ENCODE measurements at regions not wholly inside any gene's neighbourhood (a gene's known extent, or its start where the extent isn't known, plus 50 kb on each side); places are given as distances from the start of the nearest gene placed in this dataset.

DNA sequence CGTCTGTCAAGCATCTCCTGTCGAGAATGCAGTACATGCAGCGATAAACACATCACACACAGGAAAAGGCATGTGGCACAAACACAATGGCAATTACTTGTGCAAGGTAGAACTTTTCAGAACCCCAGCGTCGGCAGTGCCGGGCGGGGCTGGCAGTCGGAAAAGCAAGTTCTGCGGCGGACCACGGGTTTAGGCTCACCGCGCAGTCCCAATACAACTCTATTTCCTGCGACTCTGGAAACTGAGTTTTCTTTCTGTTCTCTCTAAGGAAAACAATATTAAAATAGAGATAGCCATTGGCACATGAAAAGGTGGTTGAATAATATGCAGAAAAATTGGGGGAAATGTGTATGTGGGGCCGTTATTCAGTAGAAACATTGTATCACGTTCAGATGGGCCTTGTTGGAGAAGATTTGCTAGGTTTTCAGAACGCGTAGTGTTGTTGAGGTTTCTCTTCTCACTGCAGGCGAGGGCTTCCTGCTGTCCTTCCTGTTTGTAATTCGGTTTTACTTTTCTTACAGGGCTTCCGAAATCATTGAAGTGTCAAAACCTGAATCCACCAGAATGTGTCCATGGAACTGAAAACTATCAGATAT, 369.5 kb downstream of the THBS2 start:
- TF ChIP-seq, protein P1, sequence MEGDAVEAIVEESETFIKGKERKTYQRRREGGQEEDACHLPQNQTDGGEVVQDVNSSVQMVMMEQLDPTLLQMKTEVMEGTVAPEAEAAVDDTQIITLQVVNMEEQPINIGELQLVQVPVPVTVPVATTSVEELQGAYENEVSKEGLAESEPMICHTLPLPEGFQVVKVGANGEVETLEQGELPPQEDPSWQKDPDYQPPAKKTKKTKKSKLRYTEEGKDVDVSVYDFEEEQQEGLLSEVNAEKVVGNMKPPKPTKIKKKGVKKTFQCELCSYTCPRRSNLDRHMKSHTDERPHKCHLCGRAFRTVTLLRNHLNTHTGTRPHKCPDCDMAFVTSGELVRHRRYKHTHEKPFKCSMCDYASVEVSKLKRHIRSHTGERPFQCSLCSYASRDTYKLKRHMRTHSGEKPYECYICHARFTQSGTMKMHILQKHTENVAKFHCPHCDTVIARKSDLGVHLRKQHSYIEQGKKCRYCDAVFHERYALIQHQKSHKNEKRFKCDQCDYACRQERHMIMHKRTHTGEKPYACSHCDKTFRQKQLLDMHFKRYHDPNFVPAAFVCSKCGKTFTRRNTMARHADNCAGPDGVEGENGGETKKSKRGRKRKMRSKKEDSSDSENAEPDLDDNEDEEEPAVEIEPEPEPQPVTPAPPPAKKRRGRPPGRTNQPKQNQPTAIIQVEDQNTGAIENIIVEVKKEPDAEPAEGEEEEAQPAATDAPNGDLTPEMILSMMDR (IDR thresholded peaks at IDR 0.05) = no peak
- no peak for TF ChIP-seq POLR2A (IDR thresholded peaks at IDR 0.05)
